Astrocyte of the spinal cord (primary cell): ENCODE measurements at regions not wholly inside any gene's neighbourhood (a gene's known extent, or its start where the extent isn't known, plus 50 kb on each side); places are given as distances from the start of the nearest gene placed in this dataset.
"Not testable (repeated sequence)": the region's sequence is repeated elsewhere in the genome, so short reads cannot be mapped to it uniquely, and the experiment has no call there.

Experiments
- DNase-seq: peaks from one replicate; pipeline ENCODE4 v3.0.0; 2011; ENCODE audit warnings: low read depth, low spot score
- H3K4me3 ChIP-seq: 2 replicates; pipeline ENCODE4 v1.5.1; 2011; ENCODE audit warnings: low read depth, mild to moderate bottlenecking, low read length, moderate library complexity
- in situ Hi-C: cut with HindIII; loops from 2 replicates; pipeline ENCODE4 v1.10.0; 2017; ENCODE audit warnings: low sequenced_read_pairs
- TF ChIP-seq, protein P1 (sequence below): IDR thresholded peaks from 2 replicates; pipeline ENCODE4 v1.5.1; 2012; ENCODE audit warnings: low read depth, mild to moderate bottlenecking, low read length, inconsistent platforms

DNA sequence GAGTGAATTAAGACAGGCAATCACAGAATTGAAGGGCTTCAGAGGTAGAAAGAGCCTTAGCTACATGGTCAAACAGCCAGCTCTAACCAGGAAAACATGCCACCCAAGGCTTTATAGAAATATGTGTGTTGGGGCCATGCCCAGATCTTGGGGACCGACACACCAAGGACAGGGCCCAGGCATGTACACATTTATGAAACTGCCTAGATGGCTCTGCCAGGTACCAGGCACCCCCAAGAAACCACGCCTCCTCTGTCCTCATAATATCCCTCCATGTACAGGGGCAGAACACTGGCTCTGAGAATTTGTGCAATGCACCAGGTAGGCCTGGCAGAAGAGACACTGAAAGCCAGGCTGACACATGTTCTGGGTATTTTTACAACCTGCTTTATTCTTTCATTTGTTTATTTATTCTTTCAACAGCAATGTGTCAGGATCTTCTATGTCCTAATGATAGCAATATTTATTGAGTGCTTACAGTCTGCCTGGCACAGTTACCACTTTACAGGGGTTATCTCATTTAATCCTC, 137.9 kb upstream of the LSM14A start:
- in situ Hi-C loops, result no loop called here
- no peak for DNase-seq
- H3K4me3 ChIP-seq, result no peak overlapping the region
- TF ChIP-seq, protein P1, sequence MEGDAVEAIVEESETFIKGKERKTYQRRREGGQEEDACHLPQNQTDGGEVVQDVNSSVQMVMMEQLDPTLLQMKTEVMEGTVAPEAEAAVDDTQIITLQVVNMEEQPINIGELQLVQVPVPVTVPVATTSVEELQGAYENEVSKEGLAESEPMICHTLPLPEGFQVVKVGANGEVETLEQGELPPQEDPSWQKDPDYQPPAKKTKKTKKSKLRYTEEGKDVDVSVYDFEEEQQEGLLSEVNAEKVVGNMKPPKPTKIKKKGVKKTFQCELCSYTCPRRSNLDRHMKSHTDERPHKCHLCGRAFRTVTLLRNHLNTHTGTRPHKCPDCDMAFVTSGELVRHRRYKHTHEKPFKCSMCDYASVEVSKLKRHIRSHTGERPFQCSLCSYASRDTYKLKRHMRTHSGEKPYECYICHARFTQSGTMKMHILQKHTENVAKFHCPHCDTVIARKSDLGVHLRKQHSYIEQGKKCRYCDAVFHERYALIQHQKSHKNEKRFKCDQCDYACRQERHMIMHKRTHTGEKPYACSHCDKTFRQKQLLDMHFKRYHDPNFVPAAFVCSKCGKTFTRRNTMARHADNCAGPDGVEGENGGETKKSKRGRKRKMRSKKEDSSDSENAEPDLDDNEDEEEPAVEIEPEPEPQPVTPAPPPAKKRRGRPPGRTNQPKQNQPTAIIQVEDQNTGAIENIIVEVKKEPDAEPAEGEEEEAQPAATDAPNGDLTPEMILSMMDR, result no peak

GRCh38 chr19:34041925-34042521, 130.3 kb upstream of the LSM14A start:
- no peak overlapping the region for H3K4me3 ChIP-seq
- TF ChIP-seq, protein P1, result peak; percentile 73
- DNase-seq, result peak; percentile 5
- in situ Hi-C loops, result no loop called here

DNA sequence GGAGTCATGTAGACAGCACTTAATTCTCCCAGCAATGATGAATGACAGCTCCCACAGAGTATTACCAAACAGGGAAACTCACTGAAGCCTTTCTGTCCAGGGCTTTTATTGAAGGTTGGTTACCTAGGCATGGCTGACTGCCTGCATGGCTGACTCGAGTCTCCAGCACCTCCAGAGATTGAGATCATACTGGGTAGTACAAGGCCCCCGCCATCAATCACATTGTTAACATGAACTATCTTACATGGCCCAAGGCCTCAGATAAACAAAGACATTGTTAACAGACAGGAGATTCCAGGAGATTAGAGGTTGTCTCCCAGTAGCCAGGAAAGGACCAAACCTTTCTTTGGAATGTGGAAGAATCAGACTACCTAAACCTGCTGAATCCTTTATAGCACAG, 128.3 kb upstream of the LSM14A start:
- DNase-seq, result no peak
- TF ChIP-seq, protein P1, result no peak
- H3K4me3 ChIP-seq, result no peak overlapping the region
- in situ Hi-C loops, result no loop called here

- DNase-seq, result no peak
- in situ Hi-C loops, result no loop called here
- TF ChIP-seq, protein P1, result no peak
- H3K4me3 ChIP-seq, result no peak overlapping the region
Measured at GRCh38 chr19:34049944-34050343, 122.4 kb upstream of the LSM14A start.

GRCh38 chr19:34050430-34050829, 121.9 kb upstream of the LSM14A start:
- H3K4me3 ChIP-seq, DNase-seq, in situ Hi-C loops: not testable (repeated sequence)

DNA sequence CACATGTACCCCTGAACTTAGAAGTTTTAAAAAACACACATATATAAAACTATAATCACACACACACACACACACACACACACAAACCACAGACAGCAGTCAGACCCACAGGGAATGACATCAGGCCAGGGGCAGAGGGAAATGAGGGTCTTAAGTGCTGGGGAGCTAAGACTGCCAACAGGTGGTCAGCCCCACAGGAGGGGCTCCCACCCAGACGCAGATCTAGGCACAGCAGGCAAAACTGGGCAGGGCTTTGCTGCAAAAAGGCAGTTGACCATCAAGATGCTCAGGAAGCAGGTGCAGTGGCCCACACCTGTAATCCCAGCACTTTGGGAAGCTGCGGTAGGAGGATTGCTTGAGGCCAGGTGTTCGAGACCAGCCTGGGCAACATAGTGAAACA, 121.0 kb upstream of the LSM14A start:
- no peak for DNase-seq
- in situ Hi-C loops, result no loop called here
- no peak overlapping the region for H3K4me3 ChIP-seq
- TF ChIP-seq, protein P1, result no peak

DNA sequence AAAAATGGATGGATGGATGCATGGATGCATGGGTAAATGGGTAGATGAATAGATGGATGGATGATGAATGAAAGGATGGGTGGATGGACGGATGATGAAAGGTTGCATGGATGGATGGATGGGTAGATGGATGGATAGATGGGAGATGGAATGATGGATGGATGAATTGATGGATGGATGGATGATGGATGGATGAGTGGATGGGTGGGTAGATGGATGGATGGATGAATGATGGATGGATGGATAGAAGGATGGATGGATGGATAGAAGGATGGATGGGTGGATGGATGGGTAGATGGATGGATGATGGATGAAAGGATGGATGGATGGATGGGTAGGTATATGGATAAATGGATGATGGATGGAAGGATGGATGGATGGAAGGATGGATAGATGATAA, 115.1 kb upstream of the LSM14A start:
- in situ Hi-C loops, result no loop called here
- DNase-seq, result no peak
- no peak overlapping the region for H3K4me3 ChIP-seq
- TF ChIP-seq, protein P1, result no peak
